HG03025 (cell line): ENCODE measurements at regions not wholly inside any gene's neighbourhood (a gene's known extent, or its start where the extent isn't known, plus 50 kb on each side); places are given as distances from the start of the nearest gene placed in this dataset.

Source experiments
- ATAC-seq: cut with Tn5 transposase; IDR thresholded peaks from one replicate; pipeline ENCODE4 v1.9.1; 2021; ENCODE audit warnings: mild to moderate bottlenecking, moderate library complexity; ENCODE audit not compliant: unreplicated experiment, low FRiP score

DNA sequence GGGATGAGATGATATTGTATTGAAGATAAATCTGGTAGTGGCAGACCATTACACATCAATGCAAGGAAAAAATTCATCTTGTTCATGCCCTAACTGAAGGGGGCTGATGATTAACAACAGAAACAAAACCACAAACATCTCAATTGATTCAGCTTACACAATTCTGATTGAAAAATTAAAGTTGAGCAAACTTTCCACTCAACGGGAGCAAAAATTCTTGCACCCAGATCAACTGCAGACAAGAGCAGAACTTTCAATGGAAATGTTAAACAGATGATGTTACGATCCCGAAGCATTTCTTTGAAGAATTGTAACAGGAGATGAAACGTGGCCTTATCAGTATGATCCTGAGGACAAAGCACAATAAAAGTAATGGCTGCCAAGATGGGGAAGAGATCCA, 172.4 kb upstream of the SOX5 start:
- ATAC-seq = no peak

GRCh38 chr12:24118668-24119067, 169.2 kb upstream of the SOX5 start:
- ATAC-seq = no peak

- no peak for ATAC-seq
Observed at GRCh38 chr12:24116548-24116947, 167.1 kb upstream of the SOX5 start.

GRCh38 chr12:24113701-24114100, 164.2 kb upstream of the SOX5 start:
- ATAC-seq = no peak

GRCh38 chr12:24111616-24112015, 162.1 kb upstream of the SOX5 start:
- no peak for ATAC-seq

GRCh38 chr12:24111086-24111485, 161.6 kb upstream of the SOX5 start:
- no peak for ATAC-seq

- ATAC-seq = peak; percentile 96
Observed at GRCh38 chr12:24109381-24110039, 160.0 kb upstream of the SOX5 start.

DNA sequence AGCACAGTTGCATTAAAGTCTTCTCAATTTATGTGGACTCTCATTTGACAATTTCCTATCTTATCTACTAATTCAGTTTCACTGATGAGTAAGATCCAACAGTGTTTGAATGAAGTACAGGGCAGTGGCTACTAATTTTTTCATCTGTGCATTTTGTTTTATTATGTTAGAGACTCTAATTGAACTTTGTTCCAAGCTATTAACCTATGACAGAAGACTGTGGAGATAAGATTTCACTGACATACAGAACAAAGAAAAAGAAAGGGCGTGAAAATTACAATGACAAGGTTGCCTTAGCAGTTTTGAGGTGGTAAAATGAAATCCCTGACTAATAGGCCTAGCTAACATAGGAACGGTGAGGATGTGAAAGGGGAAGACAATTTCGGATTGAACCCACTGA, 153.2 kb upstream of the SOX5 start:
- ATAC-seq = no peak

DNA sequence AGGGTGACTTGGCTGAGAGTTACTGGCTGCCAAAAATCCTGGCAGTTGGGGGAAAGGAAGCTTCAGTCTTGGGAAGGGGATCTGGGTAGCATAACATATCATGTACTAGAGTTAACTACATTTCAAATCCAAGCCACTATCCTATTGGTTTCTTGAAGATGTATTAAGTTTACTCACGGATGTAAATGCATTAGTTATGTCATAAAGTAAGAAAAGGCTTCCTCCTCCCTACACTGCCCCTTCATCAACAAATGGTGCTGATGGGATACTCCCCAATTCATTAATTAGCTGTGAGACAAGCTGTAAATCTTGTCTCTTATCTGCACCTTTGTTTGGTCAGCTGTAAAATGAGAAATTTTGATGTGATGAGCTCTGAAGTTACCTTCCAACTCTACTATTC, 150.1 kb upstream of the SOX5 start:
- no peak for ATAC-seq

DNA sequence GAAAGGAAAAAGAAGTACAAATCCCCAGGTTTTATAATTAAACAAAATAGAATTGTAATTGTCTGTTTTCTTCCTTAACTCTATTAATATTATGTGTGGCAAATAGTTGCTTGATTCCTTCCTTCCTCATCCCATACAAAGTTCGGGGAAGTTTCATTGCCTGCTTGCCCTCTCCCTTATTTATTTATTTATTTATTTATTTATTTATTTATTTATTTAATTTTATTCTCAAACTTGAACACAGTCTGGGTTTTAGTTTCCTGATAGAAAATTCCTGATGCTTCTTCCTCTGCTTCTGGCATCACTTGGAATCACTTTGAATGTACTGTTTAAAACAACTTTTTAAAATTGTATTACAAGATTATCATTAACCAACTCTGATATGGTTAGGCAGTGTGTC, 145.8 kb upstream of the SOX5 start:
- no peak for ATAC-seq

GRCh38 chr12:24089510-24089890, 140.0 kb upstream of the SOX5 start:
- no peak for ATAC-seq

DNA sequence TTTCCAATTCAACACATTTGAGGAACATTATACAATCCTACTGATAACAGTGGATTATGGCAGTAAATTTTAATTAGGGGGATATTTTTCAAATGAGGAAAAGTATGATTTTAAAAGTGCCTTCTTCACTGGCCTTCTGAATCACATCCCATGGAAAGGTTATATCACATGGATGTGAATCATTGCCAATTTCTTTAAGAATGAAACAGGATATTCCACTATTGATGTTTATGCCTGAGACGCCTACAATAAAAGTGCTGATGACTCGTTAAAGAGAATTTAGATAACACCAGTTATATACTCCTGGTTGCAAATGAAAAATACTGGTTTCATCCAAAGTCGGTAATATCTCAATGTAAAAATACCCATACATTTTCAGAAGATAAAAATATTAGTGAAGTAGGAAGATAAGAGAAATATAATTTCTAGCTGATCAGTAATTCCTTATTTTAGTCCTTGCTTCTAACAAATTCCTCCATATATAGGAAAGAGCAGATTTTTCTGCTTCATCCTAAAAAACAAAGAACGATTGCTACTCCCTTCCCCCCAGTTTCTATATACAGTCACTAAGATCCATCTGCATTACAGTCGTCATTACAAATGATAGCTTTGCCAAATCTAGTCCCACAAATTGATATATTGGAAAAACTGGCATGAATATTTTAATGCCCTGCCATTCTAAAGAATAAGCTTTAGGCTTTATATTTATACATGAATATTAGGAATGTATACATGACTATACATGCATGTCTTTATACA, 139.5 kb upstream of the SOX5 start:
- no peak for ATAC-seq

- no peak for ATAC-seq
Observed at GRCh38 chr12:24087294-24087693, 137.8 kb upstream of the SOX5 start.

- no peak for ATAC-seq
Observed at GRCh38 chr12:24084800-24085199, 135.3 kb upstream of the SOX5 start.

DNA sequence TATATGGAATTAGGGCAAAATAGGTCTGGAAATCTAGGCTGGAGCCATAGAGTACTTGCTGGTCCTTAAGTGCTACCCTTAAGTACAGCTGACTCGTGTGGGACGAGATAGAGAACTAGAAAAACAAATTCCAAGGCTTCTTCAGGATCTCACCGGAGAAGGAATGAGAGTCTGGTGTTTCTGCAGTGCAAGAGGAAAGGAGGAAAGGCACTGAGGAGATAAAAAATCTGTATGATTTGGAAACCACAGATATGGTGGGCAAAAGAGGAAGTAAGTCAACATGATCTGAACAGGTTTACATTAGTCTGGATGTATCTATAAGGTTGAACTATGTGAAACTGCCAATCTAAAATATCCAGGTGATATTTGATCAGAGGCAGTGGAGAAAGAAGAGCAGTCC, 134.4 kb upstream of the SOX5 start:
- ATAC-seq = no peak

GRCh38 chr12:24081606-24082005, 132.1 kb upstream of the SOX5 start:
- no peak for ATAC-seq

DNA sequence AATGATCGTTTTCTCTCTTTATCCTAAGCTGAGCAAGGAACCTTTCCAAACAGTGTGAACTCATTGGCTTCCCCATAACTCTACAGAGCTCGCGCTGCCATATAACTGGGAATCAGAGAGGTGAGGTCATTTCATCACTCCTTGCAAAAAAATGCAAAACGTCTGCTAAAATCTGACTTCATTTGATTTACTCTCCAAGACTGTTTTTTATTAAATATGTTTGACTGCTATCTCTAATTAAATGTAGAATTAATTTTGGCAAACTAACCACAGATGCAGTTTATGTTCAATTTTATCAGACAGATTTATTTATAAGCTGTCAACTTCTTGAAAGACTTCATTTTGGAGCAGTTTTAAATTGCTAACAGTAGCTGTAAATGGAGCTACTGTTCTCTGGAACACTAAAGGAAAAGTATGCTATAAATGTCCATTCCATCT, 131.6 kb upstream of the SOX5 start:
- ATAC-seq = no peak

DNA sequence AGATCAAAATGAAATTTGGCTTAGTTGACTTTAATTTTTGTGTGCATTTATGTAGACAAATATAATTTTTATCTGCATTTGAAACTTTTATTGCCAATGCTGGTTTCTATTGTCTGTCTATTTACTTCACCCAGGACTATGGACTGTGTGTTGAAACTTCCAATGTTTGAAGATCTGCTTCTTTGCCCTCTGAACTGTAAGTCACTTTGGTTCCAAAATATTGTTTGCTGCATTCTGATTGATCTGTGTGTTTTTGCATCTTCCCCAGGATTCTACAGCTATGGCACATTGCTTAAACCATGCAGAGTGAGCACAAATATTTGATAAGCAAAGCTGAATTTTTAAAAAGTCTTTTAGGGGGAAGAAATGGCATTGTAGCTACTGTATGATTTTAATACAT, 131.0 kb upstream of the SOX5 start:
- ATAC-seq = no peak

GRCh38 chr12:24079083-24079482, 129.6 kb upstream of the SOX5 start:
- no peak for ATAC-seq

DNA sequence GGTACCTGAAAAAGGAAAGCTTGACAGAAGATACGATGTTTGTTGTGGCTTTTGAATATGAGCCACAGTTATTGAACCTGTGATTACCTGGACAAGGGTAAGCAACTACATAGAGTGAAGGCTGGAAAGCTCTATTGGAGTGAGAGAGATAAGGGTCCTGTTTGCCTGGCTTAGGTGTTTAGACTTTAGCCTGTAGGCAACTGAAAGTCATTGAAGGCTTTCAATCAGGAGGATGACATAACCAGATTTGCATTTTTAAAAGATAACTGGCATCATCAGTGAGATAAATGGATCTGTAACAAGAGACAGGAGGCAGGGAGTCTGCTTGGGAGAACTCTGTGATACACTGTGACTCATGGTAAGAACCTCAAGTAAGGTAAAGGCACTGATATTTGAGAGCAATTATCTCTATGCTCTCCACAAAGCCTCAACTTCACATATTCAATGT, 128.9 kb upstream of the SOX5 start:
- ATAC-seq = no peak

DNA sequence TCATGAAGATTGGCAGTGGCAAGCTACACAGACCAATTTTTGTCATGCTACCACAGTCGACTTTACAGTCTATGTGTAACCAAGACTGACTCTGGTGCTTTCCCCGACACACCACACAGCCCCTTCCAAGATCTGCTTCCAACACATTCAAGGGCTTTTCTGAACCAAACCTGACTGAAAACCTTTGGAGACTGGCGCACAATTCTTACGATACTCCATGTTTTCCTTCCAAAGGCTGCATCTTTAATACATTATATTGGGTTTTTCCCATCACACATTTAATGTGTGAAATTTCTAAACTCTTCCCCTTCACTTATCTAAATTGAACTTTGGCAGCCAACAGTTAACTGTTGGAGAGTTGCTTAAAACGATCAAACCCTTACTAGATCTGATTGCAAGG, 127.7 kb upstream of the SOX5 start:
- ATAC-seq = no peak

DNA sequence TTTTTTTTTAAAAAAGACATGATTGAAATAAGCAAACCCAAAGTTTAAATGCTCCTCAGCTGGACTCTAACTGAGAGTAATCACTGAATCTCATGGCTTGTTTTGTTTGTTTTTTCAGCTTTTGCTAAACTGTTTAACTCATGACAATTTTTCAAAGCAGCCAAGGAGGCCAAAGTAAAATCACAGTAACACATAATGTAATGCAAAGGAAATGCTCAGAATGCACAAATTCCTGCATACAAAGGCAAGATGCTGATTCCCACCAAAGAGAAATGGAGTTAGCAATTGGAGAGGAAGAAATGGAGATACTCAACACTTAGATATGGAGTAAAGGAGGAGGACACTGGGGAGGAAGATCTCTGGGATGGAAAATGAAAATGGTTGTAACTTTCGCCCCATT, 126.2 kb upstream of the SOX5 start:
- no peak for ATAC-seq
